Parathyroid adenoma (tissue), 2 donors: ENCODE measurements at regions not wholly inside any gene's neighbourhood (a gene's known extent, or its start where the extent isn't known, plus 50 kb on each side); places are given as distances from the start of the nearest gene placed in this dataset.

Experiments used
- H2AFZ ChIP-seq: fragments of 300-600 bp; sonication (generic); one replicate; pipeline ENCODE4 v1.7.0; 2017; ENCODE audit warnings: antibody characterized with exemption, mild to moderate bottlenecking
- H3K27ac ChIP-seq: fragments of 300-600 bp; sonication (generic); one replicate; pipeline ENCODE4 v1.7.0; 2017
- H3K27me3 ChIP-seq: fragments of 300-600 bp; sonication (generic); one replicate; pipeline ENCODE4 v1.7.0; 2017; ENCODE audit warnings: low read length; ENCODE audit not compliant: control insufficient read depth, insufficient read depth
- H3K36me3 ChIP-seq: fragments of 300-600 bp; sonication (generic); one replicate; pipeline ENCODE4 v1.7.0; 2017; ENCODE audit warnings: low read length; ENCODE audit not compliant: control insufficient read depth, insufficient read depth
- H3K4me1 ChIP-seq: fragments of 300-600 bp; sonication (generic); one replicate; pipeline ENCODE4 v1.7.0; 2017; ENCODE audit warnings: control low read depth
- H3K4me2 ChIP-seq: fragments of 300-600 bp; sonication (generic); one replicate; pipeline ENCODE4 v1.7.0; 2017; ENCODE audit warnings: low read length
- H3K4me3 ChIP-seq: fragments of 300-600 bp; sonication (generic); one replicate; pipeline ENCODE4 v1.7.0; 2017; ENCODE audit warnings: low read depth, low read length
- H3K79me2 ChIP-seq: fragments of 300-600 bp; sonication (generic); one replicate; pipeline ENCODE4 v1.7.0; 2017; ENCODE audit warnings: control low read depth
- H3K9ac ChIP-seq: fragments of 300-600 bp; sonication (generic); one replicate; pipeline ENCODE4 v1.7.0; 2017; ENCODE audit warnings: mild to moderate bottlenecking
- H3K9me3 ChIP-seq: fragments of 300-600 bp; sonication (generic); one replicate; pipeline ENCODE4 v1.7.0; 2017; ENCODE audit warnings: low read length; ENCODE audit not compliant: control insufficient read depth
- TF ChIP-seq, protein P1 (sequence below): fragments of 300-600 bp; sonication (generic); IDR thresholded peaks from one replicate; pipeline ENCODE4 v1.7.0; 2017; ENCODE audit warnings: antibody characterized with exemption, mild to moderate bottlenecking
- donor health status: primary hyperparathyroidism.

DNA sequence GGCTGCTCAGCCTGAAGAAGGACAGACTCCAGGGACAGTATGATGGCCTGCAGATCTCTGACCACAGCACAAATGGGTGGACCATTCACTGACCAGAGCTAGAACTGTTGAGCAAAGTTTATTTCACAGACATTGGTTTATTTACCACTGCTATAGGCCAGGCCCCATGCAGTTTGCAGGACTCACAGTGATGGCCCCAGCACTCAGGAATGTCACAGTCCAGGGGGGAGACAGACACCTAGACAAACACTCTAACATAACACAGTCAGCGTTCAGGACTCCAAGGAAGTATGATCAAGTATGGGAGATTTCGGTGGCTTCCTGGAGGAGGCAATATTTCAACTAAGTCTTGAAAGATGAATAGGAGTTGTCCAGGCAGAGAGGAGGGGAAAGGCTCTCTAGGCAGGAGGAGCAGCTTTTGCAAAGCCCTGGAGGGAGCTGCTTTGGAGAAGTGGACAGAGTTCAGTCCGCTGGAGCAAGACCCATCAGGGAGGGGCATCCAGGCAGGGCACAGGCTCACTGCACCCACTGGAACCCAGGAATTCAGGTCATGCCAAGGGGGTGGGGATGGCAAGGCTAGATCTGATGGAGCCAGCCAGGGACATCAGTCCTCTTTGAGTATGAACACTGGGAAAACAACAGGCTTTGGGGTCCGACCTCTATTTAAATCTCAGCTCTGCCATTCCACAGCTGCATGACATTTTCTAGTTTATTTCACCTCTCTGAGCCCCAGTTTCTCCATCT lies 454.3 kb downstream of the MATN1 start:
- no peaks in the 10 kb centered on the region for H3K79me2 ChIP-seq
- H3K4me1 ChIP-seq: no peaks in the 10 kb centered on the region
- no peak overlapping the region for H3K4me2 ChIP-seq
- no peaks in the 10 kb centered on the region for H3K36me3 ChIP-seq
- H3K27me3 ChIP-seq: no peaks in the 10 kb centered on the region
- no peak overlapping the region for H3K27ac ChIP-seq
- H3K9ac ChIP-seq: no peak overlapping the region
- TF ChIP-seq, protein P1, sequence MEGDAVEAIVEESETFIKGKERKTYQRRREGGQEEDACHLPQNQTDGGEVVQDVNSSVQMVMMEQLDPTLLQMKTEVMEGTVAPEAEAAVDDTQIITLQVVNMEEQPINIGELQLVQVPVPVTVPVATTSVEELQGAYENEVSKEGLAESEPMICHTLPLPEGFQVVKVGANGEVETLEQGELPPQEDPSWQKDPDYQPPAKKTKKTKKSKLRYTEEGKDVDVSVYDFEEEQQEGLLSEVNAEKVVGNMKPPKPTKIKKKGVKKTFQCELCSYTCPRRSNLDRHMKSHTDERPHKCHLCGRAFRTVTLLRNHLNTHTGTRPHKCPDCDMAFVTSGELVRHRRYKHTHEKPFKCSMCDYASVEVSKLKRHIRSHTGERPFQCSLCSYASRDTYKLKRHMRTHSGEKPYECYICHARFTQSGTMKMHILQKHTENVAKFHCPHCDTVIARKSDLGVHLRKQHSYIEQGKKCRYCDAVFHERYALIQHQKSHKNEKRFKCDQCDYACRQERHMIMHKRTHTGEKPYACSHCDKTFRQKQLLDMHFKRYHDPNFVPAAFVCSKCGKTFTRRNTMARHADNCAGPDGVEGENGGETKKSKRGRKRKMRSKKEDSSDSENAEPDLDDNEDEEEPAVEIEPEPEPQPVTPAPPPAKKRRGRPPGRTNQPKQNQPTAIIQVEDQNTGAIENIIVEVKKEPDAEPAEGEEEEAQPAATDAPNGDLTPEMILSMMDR: no peak
- H2AFZ ChIP-seq: no peak overlapping the region
- no peak overlapping the region for H3K4me3 ChIP-seq
- H3K9me3 ChIP-seq: no peaks in the 10 kb centered on the region

DNA sequence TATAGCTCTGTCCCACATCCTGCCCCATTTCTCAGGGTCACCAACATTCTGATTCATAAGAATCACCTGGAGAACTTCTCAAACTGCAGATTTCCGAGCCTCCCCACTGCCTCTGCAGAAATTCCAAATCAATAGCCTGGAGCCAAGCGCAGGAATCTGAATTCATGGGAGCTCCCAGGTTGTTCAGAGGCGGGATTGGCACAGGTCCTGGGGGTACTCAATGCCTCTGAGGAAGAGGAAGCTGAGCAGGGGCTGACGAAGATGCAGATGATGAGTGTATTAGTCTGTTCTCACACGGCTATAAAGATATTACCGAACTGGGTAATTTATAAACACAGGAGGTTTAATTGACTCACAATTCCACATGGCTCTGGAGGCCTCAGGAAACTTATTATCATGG lies 455.5 kb downstream of the MATN1 start:
- Histone ChIP-seq H3K27me3 (no peaks in the 10 kb centered on the region), H3K79me2 (no peaks in the 10 kb centered on the region), H2AFZ (no peak overlapping the region), H3K9ac (no peak overlapping the region), H3K4me3 (no peak overlapping the region), H3K9me3 (no peaks in the 10 kb centered on the region), H3K27ac (no peak overlapping the region), H3K36me3 (no peaks in the 10 kb centered on the region), H3K4me1 (no peaks in the 10 kb centered on the region), H3K4me2 (no peak overlapping the region)
- TF ChIP-seq, protein P1: no peak

DNA sequence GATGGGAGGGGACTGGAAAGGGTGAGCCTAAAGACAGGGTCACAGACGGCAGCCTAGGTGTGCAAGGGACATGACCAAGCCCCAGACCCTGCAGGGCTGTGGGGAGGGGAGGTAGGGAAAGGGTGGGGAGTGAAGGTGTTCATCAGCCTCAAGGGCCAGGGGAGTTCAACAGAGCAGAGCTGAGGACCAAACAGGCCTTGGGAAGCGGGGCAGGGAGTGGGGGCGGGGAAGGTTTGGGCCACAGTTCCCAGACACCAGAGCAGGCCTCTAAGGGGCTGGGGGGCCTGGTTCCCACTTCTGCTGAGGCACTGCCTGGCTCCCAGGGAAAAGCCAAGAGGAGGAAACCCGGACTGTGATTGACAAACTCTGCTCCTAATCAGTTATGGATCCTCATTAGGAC lies 456.3 kb downstream of the MATN1 start:
- Histone ChIP-seq H3K27ac (no peak overlapping the region), H3K9me3 (no peaks in the 10 kb centered on the region), H3K79me2 (no peaks in the 10 kb centered on the region), H3K4me3 (no peak overlapping the region), H3K27me3 (no peaks in the 10 kb centered on the region), H3K4me1 (no peaks in the 10 kb centered on the region), H2AFZ (no peak overlapping the region), H3K36me3 (no peaks in the 10 kb centered on the region), H3K9ac (no peak overlapping the region), H3K4me2 (no peak overlapping the region)
- TF ChIP-seq, protein P1: no peak

DNA sequence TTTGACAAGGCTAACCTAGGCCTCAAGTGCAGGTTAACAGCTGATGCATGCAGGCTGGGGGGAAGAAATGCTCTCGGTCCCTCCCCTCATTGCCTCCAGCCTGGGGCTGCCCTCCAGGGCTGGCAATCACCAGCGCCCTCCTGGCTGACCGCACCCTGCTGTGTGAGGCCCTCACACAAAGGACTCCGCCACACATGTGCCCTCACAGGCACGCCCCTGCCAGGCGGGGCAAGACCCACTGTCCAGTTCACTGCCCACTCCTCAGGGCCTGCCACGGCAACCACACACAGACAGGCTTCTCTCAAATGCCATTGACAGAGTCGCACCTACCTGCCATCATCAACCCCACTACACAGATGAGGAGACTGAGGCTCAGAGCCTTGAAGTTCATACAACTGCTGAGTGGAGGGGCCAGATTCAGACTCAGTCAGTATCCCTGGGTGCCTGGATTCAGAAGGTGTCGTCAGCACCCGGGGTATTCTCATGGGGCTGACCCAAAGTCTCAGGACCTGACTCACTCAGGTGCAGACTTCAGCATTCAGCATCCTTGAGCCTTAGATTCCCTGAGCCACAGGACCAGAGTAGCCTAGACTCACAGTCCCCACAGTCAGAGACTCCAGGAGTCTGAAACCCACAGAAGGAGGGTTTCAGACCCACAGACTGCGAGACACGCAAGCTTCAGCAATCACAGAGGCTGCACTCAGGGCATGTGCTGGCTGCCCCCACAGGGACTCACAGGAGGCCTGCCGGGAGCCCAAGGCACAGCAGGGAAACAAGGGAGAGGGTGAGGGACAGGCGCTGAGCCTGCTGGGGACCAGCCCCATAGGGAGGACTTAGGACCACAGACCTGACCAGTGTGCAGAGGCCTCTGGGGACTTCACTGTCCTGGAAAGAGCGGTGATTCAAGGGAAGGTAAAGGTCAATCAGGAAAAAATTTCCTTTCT lies 458.0 kb downstream of the MATN1 start:
- Histone ChIP-seq H2AFZ (no peak overlapping the region), H3K27me3 (no peaks in the 10 kb centered on the region), H3K27ac (no peak overlapping the region), H3K79me2 (no peaks in the 10 kb centered on the region), H3K4me1 (no peaks in the 10 kb centered on the region), H3K9ac (no peak overlapping the region), H3K9me3 (no peaks in the 10 kb centered on the region), H3K4me3 (no peak overlapping the region), H3K4me2 (no peak overlapping the region), H3K36me3 (no peaks in the 10 kb centered on the region)
- TF ChIP-seq, protein P1: no peak
